IMR-90 (cell line): ENCODE measurements at regions not wholly inside any gene's neighbourhood (a gene's known extent, or its start where the extent isn't known, plus 50 kb on each side); places are given as distances from the start of the nearest gene placed in this dataset.

Experiments used
- ATAC-seq: fragments of 200-7000 bp; cut with Tn5 transposase; 2 replicates; pipeline ENCODE4 v1.9.1; 2020; ENCODE audit warnings: low read depth, mild to moderate bottlenecking, moderate library complexity
- BruUV-seq: library from RNA; stranded (reverse); fragments of 400-500 nt; replicated peaks from 2 replicates; lab custom pipeline; 2021; lab: Mats Ljungman, UMichigan
- CTCF ChIA-PET: fragments of 300-600 bp; formaldehyde crosslinking; extraction: SDS; loops from one replicate; lab custom pipeline; 2021; ENCODE audit warnings: antibody characterized with exemption; lab: Yijun Ruan, JAX
- POLR2A ChIA-PET: fragments of 300-600 bp; sonication (Branson Sonifier 250); formaldehyde crosslinking; loops from one replicate; lab custom pipeline; 2022; ENCODE audit warnings: antibody characterized with exemption; ENCODE audit not compliant: unreplicated experiment; lab: Charles Lee
- DNase-seq: peaks from one replicate; pipeline ENCODE4 v3.0.0; 2013
- H2AFZ ChIP-seq: replicated peaks from 2 replicates; pipeline ENCODE3; 2013; ENCODE audit warnings: low read length, mild to moderate bottlenecking; ENCODE audit not compliant: poor library complexity
- H2AK5ac ChIP-seq: 2 replicates; pipeline ENCODE4 v1.6.1; 2013; ENCODE audit warnings: low read depth, low read length, inconsistent platforms
- H2AK9ac ChIP-seq: replicated peaks from 2 replicates; pipeline ENCODE3; 2013; ENCODE audit warnings: mild to moderate bottlenecking, low read depth, low read length, moderate library complexity; ENCODE audit not compliant: poor library complexity
- H2BK120ac ChIP-seq: 2 replicates; pipeline ENCODE4 v1.6.1; 2013; ENCODE audit warnings: low read depth, low read length, inconsistent platforms
- H2BK15ac ChIP-seq: 3 replicates; pipeline ENCODE4 v1.6.1; 2013; ENCODE audit warnings: low read depth, low read length, inconsistent platforms
- H2BK20ac ChIP-seq: 2 replicates; pipeline ENCODE4 v1.6.1; 2013; ENCODE audit warnings: low read depth, mild to moderate bottlenecking, inconsistent platforms, low read length, moderate library complexity
- H2BK5ac ChIP-seq: 2 replicates; pipeline ENCODE4 v1.6.1; 2013; ENCODE audit warnings: mild to moderate bottlenecking, low read depth, low read length, inconsistent platforms; ENCODE audit not compliant: poor library complexity, severe bottlenecking
- H3K14ac ChIP-seq: replicated peaks from 2 replicates; pipeline ENCODE4 v1.6.1; 2013; ENCODE audit warnings: low read depth, low read length, inconsistent platforms
- H3K18ac ChIP-seq: 2 replicates; pipeline ENCODE4 v1.6.1; 2013; ENCODE audit warnings: low read depth, low read length, control low read depth
- H3K23ac ChIP-seq: 2 replicates; pipeline ENCODE4 v1.6.1; 2013; ENCODE audit warnings: low read depth, low read length, inconsistent platforms
- H3K27ac ChIP-seq: 2 replicates; pipeline ENCODE4 v1.5.1; 2013; ENCODE audit warnings: mild to moderate bottlenecking, control low read depth, low read length; ENCODE audit not compliant: insufficient read depth
- H3K27me3 ChIP-seq: 2 replicates; pipeline ENCODE4 v1.6.1; 2013; ENCODE audit warnings: low read length; ENCODE audit not compliant: control insufficient read depth, insufficient read depth
- H3K36me3 ChIP-seq: 2 replicates; pipeline ENCODE4 v1.6.1; 2013; ENCODE audit warnings: low read length, mixed read lengths; ENCODE audit not compliant: control insufficient read depth, insufficient read depth
- H3K4ac ChIP-seq: 2 replicates; pipeline ENCODE4 v1.6.1; 2013; ENCODE audit warnings: low read depth, low read length, inconsistent platforms
- H3K4me1 ChIP-seq: 2 replicates; pipeline ENCODE4 v1.6.1; 2013; ENCODE audit warnings: low read length, mixed read lengths; ENCODE audit not compliant: control insufficient read depth, insufficient read depth
- H3K4me2 ChIP-seq: 2 replicates; pipeline ENCODE4 v1.6.1; 2013; ENCODE audit warnings: low read depth, mild to moderate bottlenecking, control low read depth, low read length, moderate library complexity
- H3K4me3 ChIP-seq: 2 replicates; pipeline ENCODE4 v1.5.1; 2013; ENCODE audit warnings: low read depth, mild to moderate bottlenecking, control low read depth, low read length, moderate library complexity; ENCODE audit not compliant: insufficient read depth
- H3K56ac ChIP-seq: 2 replicates; pipeline ENCODE4 v1.6.1; 2013; ENCODE audit warnings: low read length, inconsistent platforms; ENCODE audit not compliant: insufficient read depth; ENCODE audit errors: extremely low read depth
- H3K79me1 ChIP-seq, 2 experiments: 2 replicates each; pipeline ENCODE4 v1.6.1; 2013; ENCODE audit warnings: low read length in 2 of 2, inconsistent platforms in 1 of 2, low read depth in 1 of 2
- H3K9ac ChIP-seq: 2 replicates; pipeline ENCODE4 v1.6.1; 2013; ENCODE audit warnings: low read depth, low read length, control low read depth
- H3K9me1 ChIP-seq: 2 replicates; pipeline ENCODE4 v1.6.1; 2013; ENCODE audit warnings: low read length, inconsistent platforms; ENCODE audit not compliant: insufficient read depth
- H3K9me3 ChIP-seq: 2 replicates; pipeline ENCODE4 v1.6.1; 2013; ENCODE audit warnings: low read length; ENCODE audit not compliant: control insufficient read depth, insufficient read depth
- H4K20me1 ChIP-seq: 2 replicates; pipeline ENCODE4 v1.6.1; 2013; ENCODE audit warnings: low read length, inconsistent platforms; ENCODE audit not compliant: insufficient read depth
- H4K5ac ChIP-seq: 2 replicates; pipeline ENCODE4 v1.6.1; 2013; ENCODE audit warnings: mild to moderate bottlenecking, low read depth, low read length, control low read depth
- H4K8ac ChIP-seq, 2 experiments: 2 replicates each; pipeline ENCODE4 v1.6.1; 2013; ENCODE audit warnings: low read depth in 2 of 2, low read length in 2 of 2, control low read depth in 1 of 2, inconsistent platforms in 1 of 2
- H4K91ac ChIP-seq: 2 replicates; pipeline ENCODE4 v1.6.1; 2013; ENCODE audit warnings: low read depth, low read length, inconsistent platforms; ENCODE audit not compliant: insufficient read depth
- CHD1 ChIP-seq: IDR thresholded peaks from 2 replicates; pipeline ENCODE4 v1.6.1; 2012; ENCODE audit warnings: low read depth, low read length, improper control_type of control experiment
- FOS ChIP-seq: fragments of 150-350 bp; IDR thresholded peaks from 2 replicates; pipeline ENCODE4 v1.6.1; 2016; ENCODE audit warnings: low read depth, low read length
- RAD21 ChIP-seq: IDR thresholded peaks from 2 replicates; pipeline ENCODE4 v1.6.1; 2012; ENCODE audit warnings: low read length, improper control_type of control experiment
- USF2 ChIP-seq: fragments of 150-350 bp; IDR thresholded peaks from 2 replicates; pipeline ENCODE4 v1.6.1; 2017; ENCODE audit warnings: mild to moderate bottlenecking, antibody characterized with exemption, low read length, low read depth
- WGBS, 2 experiments: methylation state at CpG; one replicate each; pipeline versions ENCODE4 v1.1.5 to v1.1.7; 2013; ENCODE audit warnings: missing lambda C conversion rate in 2 of 2; ENCODE audit not compliant: insufficient read length in 1 of 2; ENCODE audit errors: extremely low coverage in 2 of 2; 5-methylcytosine and 5-hydroxymethylcytosine counted together
- dilution Hi-C: fragments of 300-500 bp; cut with HindIII; formaldehyde crosslinking; loops from one replicate; pipeline ENCODE4 v1.14.3; 2018; ENCODE audit warnings: low sequenced_read_pairs; ENCODE audit not compliant: unreplicated experiment
- in situ Hi-C: fragments of 300-500 bp; cut with MboI; formaldehyde crosslinking; loops from 3 replicates; pipeline ENCODE4 v1.14.3; 2019; ENCODE audit warnings: low sequenced_read_pairs, inconsistent platforms, mixed read lengths
- intact Hi-C: fragments of 100-400 bp; cut with micrococcal nuclease; formaldehyde crosslinking; loops from 2 replicates; pipeline ENCODE4 v1.10.0; 2022

GRCh38 chr4:110396963-110397362, 79.0 kb upstream of the ENPEP start:
- CTCF ChIA-PET = no interaction called here
- Histone ChIP-seq H2BK5ac (no peak overlapping the region), H2AK5ac (no peak overlapping the region), H3K23ac (no peak overlapping the region), H3K56ac (no peak overlapping the region), H3K4me3 (no peak overlapping the region), H3K18ac (no peak overlapping the region), H3K9ac (no peak overlapping the region), H3K79me1 (no peaks in the 10 kb centered on the region), H4K20me1 (no peaks in the 10 kb centered on the region), H2BK120ac (no peak overlapping the region), H2BK15ac (no peak overlapping the region), H2AK9ac (no peak overlapping the region), H3K27ac (no peak overlapping the region), H2BK20ac (no peak overlapping the region), H3K4me1 (no peaks in the 10 kb centered on the region), H4K91ac (no peak overlapping the region), H2AFZ (no peak overlapping the region), H3K27me3 (no peaks in the 10 kb centered on the region), H3K4me2 (no peak overlapping the region), H4K5ac (no peak overlapping the region), H3K9me1 (no peaks in the 10 kb centered on the region), H3K4ac (no peak overlapping the region), H3K14ac (no peak overlapping the region), H4K8ac (no peak overlapping the region), H3K9me3 (no peaks in the 10 kb centered on the region), H3K36me3 (no peaks in the 10 kb centered on the region)
- no peak for TF ChIP-seq FOS
- no peak for TF ChIP-seq CHD1
- no peak for TF ChIP-seq RAD21
- no peak for TF ChIP-seq USF2
- DNase-seq (no peak), ATAC-seq (no peak)
- intact Hi-C loops (no loop called here), in situ Hi-C loops (no loop called here), dilution Hi-C loops (no loop called here)
- WGBS, 2 experiments = no CpG with 5 or more reads among the region's 2 CpGs
- POLR2A ChIA-PET = no interaction called here
- no TSS peak for BruUV-seq
